OCI-M2 (cell line): ENCODE measurements at regions not wholly inside any gene's neighbourhood (a gene's known extent, or its start where the extent isn't known, plus 50 kb on each side); places are given as distances from the start of the nearest gene placed in this dataset.
"Not testable (repeated sequence)": the region's sequence is repeated elsewhere in the genome, so short reads cannot be mapped to it uniquely, and the experiment has no call there.

Experiments
- DNase-seq: peaks from one replicate; lab custom pipeline; 2025; ENCODE audit not compliant: unreplicated experiment; lab: John Stamatoyannopoulos, UW

GRCh38 chr3:164927728-164928127 lies 150.6 kb downstream of the SI start:
- DNase-seq = no peak

DNA sequence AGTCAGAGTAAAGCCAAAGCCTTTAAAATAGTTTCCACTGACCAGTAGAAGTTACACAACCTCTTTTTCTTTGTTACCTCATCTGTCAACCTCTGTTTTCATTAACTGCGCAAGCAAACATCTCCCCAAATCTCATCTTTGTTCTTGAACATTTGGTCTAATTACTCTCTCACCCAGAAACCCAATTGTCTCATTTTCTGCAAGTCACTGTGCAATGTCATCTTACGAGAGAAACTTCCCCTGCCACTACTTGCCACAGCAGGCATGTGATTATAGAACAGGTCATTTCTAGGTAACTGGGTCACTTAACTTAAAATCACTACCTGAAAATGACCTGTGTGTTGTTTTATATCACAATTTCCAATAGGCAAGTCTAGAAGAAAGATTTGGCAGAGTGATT lies 159.4 kb downstream of the SI start:
- no peak for DNase-seq

DNA sequence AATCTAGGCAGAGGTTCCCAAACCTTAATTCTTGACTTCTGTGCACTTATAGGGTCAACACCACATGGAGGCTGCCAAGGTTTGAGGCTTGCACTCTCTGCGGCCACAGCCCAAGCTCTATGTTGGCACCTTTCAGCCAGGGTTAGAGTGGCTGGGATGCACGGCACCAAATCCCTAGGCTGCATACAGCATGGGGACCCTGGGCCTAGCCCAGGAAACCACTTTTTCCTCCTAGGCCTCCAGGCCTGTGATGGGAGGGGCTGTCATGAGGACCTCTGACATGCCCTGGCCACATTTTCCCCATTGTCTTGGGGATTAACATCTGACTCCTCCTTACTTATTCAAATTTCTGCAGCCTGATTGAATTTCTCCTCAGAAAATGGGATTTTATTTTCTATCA lies 165.4 kb downstream of the SI start:
- DNase-seq = no peak

DNA sequence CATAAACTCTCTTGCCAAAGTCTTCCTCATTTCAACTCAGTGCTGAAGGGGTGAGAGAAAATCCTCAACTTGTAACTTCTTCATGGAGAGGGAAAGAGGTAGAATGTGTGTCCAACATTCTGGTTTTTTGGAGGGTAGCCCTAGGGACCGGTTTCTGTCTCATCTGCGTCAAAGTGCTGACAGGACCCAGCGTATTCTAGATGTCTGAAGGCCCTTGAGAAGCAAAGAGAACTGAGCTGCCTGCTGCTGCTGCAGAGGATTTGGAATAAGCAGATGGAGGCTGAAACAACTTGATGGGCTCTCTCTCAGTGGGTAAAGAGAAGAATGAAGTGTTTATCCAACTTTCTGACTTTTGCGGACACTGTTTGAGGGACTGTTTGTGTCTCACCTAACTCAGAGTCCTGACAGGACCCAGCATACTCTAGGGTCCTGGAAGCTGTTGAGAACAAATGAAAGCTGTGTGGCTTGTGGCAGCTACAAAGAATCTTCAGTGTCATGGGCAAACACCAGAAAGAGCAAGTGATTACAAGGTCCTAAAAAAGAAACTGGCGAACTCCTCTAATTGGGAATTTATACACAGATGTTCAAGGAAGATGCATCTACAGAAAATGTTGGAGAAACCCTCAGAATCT lies 174.4 kb downstream of the SI start:
- no peak for DNase-seq

DNA sequence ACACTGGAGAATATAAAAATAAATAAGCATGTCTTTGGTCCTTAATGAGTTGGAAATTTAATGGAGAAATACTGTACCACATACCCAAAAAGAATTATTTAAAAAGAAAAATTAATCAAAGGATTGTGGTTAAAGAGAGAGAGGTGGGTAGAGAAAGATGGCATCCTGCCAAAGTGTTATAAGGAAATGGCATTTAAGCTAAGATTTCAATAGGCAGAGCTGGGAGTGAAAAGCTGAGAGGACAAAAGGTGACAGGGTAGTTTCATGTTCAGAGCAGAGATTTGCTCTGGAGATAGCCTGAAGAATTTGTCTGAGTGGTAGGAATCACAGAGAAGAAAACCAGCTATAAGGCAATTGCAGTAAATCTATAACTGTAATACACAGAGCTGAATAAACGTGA lies 181.0 kb downstream of the SI start:
- no peak for DNase-seq

GRCh38 chr3:164890061-164890460 lies 188.2 kb downstream of the SI start:
- DNase-seq = no peak

- no peak for DNase-seq
Measured at GRCh38 chr3:164883171-164883570, 195.1 kb downstream of the SI start.

DNA sequence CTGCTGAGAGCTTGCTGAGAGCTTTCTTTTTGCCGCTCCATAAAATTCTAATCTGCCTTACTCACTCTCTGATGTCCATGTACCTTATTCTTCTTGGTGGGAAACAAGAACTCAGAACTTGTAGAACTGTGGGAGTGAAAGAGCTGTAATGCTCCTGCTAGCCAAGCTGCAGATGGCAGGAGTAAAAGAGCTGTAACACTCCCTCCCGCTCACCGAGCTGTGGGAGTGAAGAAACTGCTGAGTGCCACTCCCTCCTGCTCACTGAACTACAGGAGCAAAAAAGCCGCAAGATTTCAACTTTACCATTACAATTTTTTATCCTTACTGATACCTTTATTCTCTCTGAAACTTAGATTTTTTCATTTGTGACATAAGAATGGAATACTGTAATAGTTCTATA lies 199.1 kb downstream of the SI start:
- DNase-seq = no peak

DNA sequence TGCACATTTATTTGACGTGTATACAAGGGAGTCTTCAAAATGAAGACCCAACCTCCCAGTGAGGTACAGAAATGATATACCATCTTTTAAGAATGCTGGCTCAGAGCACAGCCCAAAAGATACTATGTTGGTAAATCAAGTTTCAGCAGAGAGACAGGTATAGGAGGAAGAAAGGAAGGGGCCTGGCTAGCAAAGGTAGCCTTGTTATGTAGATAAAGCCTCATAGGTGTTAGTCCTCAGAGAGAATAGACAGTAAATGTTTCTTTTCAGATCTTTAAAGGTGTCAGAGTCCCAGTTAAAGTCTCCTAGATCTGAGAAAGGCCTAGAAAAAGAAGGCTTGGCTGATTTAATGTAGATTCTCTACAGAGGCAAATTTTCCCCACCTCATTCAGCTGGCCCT lies 213.8 kb downstream of the SI start:
- DNase-seq = no peak

GRCh38 chr3:164852866-164853265 lies 225.4 kb downstream of the SI start:
- no peak for DNase-seq

DNA sequence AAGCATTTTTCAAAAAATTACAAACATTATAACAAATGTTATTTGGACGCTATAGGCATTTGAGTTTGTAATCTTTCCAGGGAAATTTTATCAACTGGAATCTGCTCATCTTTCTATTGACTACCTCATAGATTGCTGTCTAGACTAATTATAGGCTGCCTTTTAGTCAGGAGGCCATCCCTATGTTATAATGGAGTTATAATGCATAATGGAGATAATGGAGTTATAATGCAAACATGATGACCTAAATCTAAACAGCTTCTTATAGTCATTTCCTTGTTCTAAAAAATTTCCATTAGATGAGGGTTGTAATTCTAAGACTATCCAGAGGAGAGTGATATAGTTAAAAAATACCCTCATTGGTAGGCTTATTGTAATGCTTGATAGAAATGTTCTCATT lies 226.4 kb downstream of the SI start:
- no peak for DNase-seq

- DNase-seq = no peak
Measured at GRCh38 chr3:164851204-164851603, 227.1 kb downstream of the SI start.

GRCh38 chr3:164848923-164849322 lies 229.4 kb downstream of the SI start:
- no peak for DNase-seq

- DNase-seq = no peak
Measured at GRCh38 chr3:164845739-164846138, 232.6 kb downstream of the SI start.

DNA sequence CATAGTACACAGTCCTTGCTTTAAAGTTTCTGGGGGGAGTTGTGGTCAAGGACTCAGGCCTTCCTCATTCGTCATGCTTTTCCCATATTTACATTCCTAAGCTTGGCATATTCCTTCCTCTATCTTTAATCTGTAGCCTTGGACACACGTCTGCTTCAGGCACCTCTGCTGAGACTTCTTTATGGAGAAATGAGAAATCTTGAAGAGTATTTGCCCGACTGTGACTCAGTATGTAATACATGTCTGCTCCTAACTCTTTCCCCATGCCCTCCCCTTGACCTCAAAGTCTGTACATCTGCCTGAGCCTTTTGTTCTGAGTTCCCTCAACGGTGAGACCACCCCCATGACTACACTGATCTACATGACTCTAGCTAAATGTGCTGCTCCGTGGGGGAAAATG lies 246.1 kb downstream of the SI start:
- no peak for DNase-seq

- DNase-seq = no peak
Measured at GRCh38 chr3:164818318-164818717, 260.0 kb downstream of the SI start.

DNA sequence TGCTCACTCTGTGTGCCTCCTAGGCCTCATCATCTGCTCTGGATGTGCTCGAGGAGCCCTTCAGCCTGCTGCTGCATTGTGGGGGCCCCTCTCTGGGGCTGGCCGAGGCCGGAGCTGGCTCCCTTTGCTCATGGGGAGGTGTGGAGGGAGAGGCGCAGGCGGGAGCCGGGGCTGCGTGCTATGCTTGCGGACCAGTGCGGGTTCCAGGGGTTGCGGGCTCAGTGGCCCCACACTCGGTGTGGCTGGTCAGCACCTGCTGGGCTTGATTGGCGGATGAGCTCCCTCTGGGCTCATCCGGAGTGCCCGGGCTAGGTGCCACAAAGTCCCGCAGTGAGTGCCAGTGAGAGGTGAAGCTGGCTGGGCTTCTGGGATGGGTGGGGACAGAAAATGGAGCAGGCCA lies 264.2 kb downstream of the SI start:
- no peak for DNase-seq

GRCh38 chr3:164812042-164812441 lies 266.3 kb downstream of the SI start:
- DNase-seq = no peak

DNA sequence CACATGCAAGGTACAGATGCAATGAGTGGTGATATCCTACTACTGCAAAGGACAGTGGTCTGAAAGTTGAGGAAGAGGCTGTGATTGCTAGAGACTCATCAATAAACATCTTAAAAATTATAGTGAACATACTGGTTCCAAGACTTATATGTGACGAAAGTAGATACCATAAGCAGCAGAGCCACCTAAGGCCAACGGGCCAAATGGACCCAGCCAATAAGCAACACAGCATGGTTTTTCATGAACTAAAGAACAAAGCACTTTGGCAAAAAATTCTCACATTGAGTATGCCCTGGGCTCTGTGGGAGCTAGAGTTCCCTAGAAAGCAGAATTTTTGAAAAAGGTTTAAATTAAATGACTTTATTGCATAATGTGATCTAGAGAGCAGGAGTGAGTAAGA lies 272.1 kb downstream of the SI start:
- no peak for DNase-seq

- DNase-seq = no peak
Measured at GRCh38 chr3:164794099-164794498, 284.2 kb downstream of the SI start.

- no peak for DNase-seq
Measured at GRCh38 chr3:164791263-164791662, 287.0 kb downstream of the SI start.

GRCh38 chr3:164784407-164784806 lies 293.9 kb downstream of the SI start:
- not testable (repeated sequence) for DNase-seq

DNA sequence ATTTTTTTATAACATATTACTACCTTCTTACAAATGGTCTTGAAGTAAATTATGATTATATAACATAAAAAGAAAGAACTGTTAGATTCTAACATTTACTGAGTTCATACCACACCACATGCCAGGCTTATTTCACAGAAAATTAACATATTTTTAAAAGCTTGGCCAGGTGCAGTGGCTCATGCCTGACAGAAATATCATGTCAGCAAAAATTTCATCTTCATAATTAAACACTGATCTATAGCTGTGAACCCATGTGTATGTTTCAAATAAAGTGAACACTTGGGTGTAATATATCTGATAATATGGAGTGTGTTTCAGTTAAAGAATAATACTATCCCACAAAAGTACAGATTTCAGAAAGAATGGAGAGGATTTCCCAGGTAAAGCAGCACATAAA lies 296.5 kb downstream of the SI start:
- no peak for DNase-seq

- DNase-seq = no peak
Measured at GRCh38 chr3:164779816-164780215, 298.5 kb downstream of the SI start.
